A549 (cell line): ENCODE measurements at regions not wholly inside any gene's neighbourhood (a gene's known extent, or its start where the extent isn't known, plus 50 kb on each side); places are given as distances from the start of the nearest gene placed in this dataset.

Experiments used
- ATAC-seq, 2 experiments: fragments of 200-7000 bp in 1 of 2; fragments of >200 bp in 1 of 2; cut with Nextera tagmentation in 1 of 2; cut with Tn5 transposase in 1 of 2; 3 replicates each; pipeline versions ENCODE4 v1.8.0 to v1.9.1; 2018 to 2020; ENCODE audit warnings: mild to moderate bottlenecking in 1 of 2, moderate library complexity in 1 of 2
- CTCF ChIA-PET: fragments of 300-600 bp; sonication (Branson Sonifier 250); formaldehyde crosslinking; extraction: SDS; loops from one replicate; lab custom pipeline; 2021; ENCODE audit warnings: antibody characterized with exemption, inconsistent platforms; lab: Yijun Ruan, JAX
- POLR2A ChIA-PET: fragments of 350-600 bp; formaldehyde crosslinking; extraction: SDS; loops from one replicate; lab custom pipeline; 2021; ENCODE audit warnings: antibody characterized with exemption, inconsistent platforms; lab: Yijun Ruan, JAX
- DNase-seq, 2 experiments: peaks; one replicate each; pipeline versions ENCODE4 v3.0.0 to v3.0.0-alpha.2; 2011 to 2016; ENCODE audit warnings: low read depth in 1 of 2, low spot score in 1 of 2
- FAIRE-seq: peaks from 2 replicates; lab custom pipeline; 2011; peaks lifted over from hg19 to GRCh38; lab: Jason Lieb, UNC
- H3K27ac ChIP-seq, 2 experiments: fragments of >200 bp; sonication (Bioruptor Twin); formaldehyde crosslinking; 3 replicates each; pipeline ENCODE4 v1.5.1; 2016 to 2017
- H3K4me1 ChIP-seq: fragments of >200 bp; sonication (Bioruptor Twin); formaldehyde crosslinking; 3 replicates; pipeline ENCODE4 v1.6.1; 2016
- H3K4me2 ChIP-seq: fragments of >200 bp; sonication (Bioruptor Twin); formaldehyde crosslinking; 3 replicates; pipeline ENCODE4 v1.6.1; 2016
- H3K4me3 ChIP-seq: fragments of >200 bp; sonication (Bioruptor Twin); formaldehyde crosslinking; 3 replicates; pipeline ENCODE4 v1.5.1; 2016
- H3K9me3 ChIP-seq: fragments of >200 bp; sonication (Bioruptor Twin); formaldehyde crosslinking; 3 replicates; pipeline ENCODE4 v1.6.1; 2016
- CBX2 ChIP-seq: fragments of 200-600 bp; sonication (generic); IDR thresholded peaks from 2 replicates; pipeline ENCODE4 v1.6.1; 2016; ENCODE audit warnings: low read depth, mild to moderate bottlenecking, borderline replicate concordance
- EHF ChIP-seq: fragments of 250-450 bp; sonication (Bioruptor Pico); IDR thresholded peaks from 2 replicates; pipeline ENCODE4 v1.5.0; 2020; ENCODE audit warnings: mild to moderate bottlenecking
- EHMT2 ChIP-seq: fragments of 200-600 bp; sonication (generic); IDR thresholded peaks from 2 replicates; pipeline ENCODE4 v1.6.1; 2016; ENCODE audit warnings: antibody characterized with exemption, low read depth, mild to moderate bottlenecking, moderate library complexity
- EP300 ChIP-seq, 2 experiments: fragments of >200 bp; sonication (Bioruptor Twin); formaldehyde crosslinking; IDR thresholded peaks; 2 replicates in 1 of 2; 3 replicates in 1 of 2; pipeline ENCODE4 v1.6.1; 2016 to 2017
- GATA3 ChIP-seq: IDR thresholded peaks from 2 replicates; pipeline ENCODE4 v1.6.1; 2012; ENCODE audit warnings: borderline replicate concordance
- JUNB ChIP-seq: fragments of >200 bp; sonication (Bioruptor Twin); formaldehyde crosslinking; IDR thresholded peaks from 2 replicates; pipeline ENCODE4 v1.6.1; 2016
- KDM1A ChIP-seq: fragments of 200-600 bp; sonication (generic); IDR thresholded peaks from 2 replicates; pipeline ENCODE4 v1.6.1; 2016; ENCODE audit warnings: low read depth, mild to moderate bottlenecking
- NPAS2 ChIP-seq: fragments of 250-450 bp; sonication (Bioruptor Pico); IDR thresholded peaks from 2 replicates; pipeline ENCODE4 v1.8.0; 2022; ENCODE audit warnings: mild to moderate bottlenecking, moderate library complexity, borderline replicate concordance
- PHF8 ChIP-seq: fragments of 200-600 bp; sonication (generic); IDR thresholded peaks from 2 replicates; pipeline ENCODE4 v1.6.1; 2016; ENCODE audit warnings: low read depth, mild to moderate bottlenecking, antibody characterized with exemption, moderate library complexity, borderline replicate concordance
- RARB ChIP-seq: fragments of 250-450 bp; sonication (Bioruptor Pico); IDR thresholded peaks from 2 replicates; pipeline ENCODE4 v1.8.0; 2021; ENCODE audit warnings: mild to moderate bottlenecking, moderate library complexity
- RCOR1 ChIP-seq: fragments of 150-350 bp; IDR thresholded peaks from 2 replicates; pipeline ENCODE4 v1.6.1; 2014; ENCODE audit warnings: antibody characterized with exemption, low read length, low read depth
- SMC3 ChIP-seq: fragments of >200 bp; sonication (Bioruptor Twin); formaldehyde crosslinking; IDR thresholded peaks from 3 replicates; pipeline ENCODE4 v1.6.1; 2018; ENCODE audit warnings: inconsistent platforms
- TP53 ChIP-seq: fragments of 250-450 bp; sonication (Bioruptor Pico); IDR thresholded peaks from 2 replicates; pipeline ENCODE4 v1.5.0; 2021; ENCODE audit warnings: mild to moderate bottlenecking, moderate library complexity
- ZSCAN20 ChIP-seq: fragments of 250-450 bp; sonication (Bioruptor Pico); IDR thresholded peaks from 2 replicates; pipeline ENCODE4 v1.8.0; 2022; ENCODE audit warnings: mild to moderate bottlenecking, moderate library complexity
- WGBS: methylation state at CpG from one replicate; pipeline ENCODE4 v1.1.6; 2017; ENCODE audit errors: missing lambda C conversion rate; 5-methylcytosine and 5-hydroxymethylcytosine counted together
- TF ChIP-seq, protein P1 (sequence below): fragments of >200 bp; sonication (Bioruptor Twin); formaldehyde crosslinking; IDR thresholded peaks from 2 replicates; pipeline ENCODE4 v1.6.1; 2016
- TF ChIP-seq, protein P2 (sequence below): IDR thresholded peaks from 2 replicates; pipeline ENCODE4 v1.6.1; 2012; ENCODE audit warnings: low read depth, borderline replicate concordance
- TF ChIP-seq, protein P3 (sequence below): fragments of 250-450 bp; sonication (Bioruptor Pico); IDR thresholded peaks from 2 replicates; pipeline ENCODE4 v1.5.0; 2020; ENCODE audit warnings: low read depth, mild to moderate bottlenecking, moderate library complexity
- TF ChIP-seq, protein P4 (sequence below): fragments of >200 bp; sonication (Bioruptor Twin); formaldehyde crosslinking; IDR thresholded peaks from 3 replicates; pipeline ENCODE4 v1.6.1; 2016
- TF ChIP-seq, protein P5 (sequence below): fragments of 200-600 bp; sonication (generic); IDR thresholded peaks from 2 replicates; pipeline ENCODE4 v1.6.1; 2016; ENCODE audit warnings: antibody characterized with exemption, mild to moderate bottlenecking, moderate library complexity
- TF ChIP-seq, protein P6 (sequence below): fragments of >200 bp; sonication (Bioruptor Twin); formaldehyde crosslinking; IDR thresholded peaks from 3 replicates; pipeline ENCODE4 v1.5.1; 2016

DNA sequence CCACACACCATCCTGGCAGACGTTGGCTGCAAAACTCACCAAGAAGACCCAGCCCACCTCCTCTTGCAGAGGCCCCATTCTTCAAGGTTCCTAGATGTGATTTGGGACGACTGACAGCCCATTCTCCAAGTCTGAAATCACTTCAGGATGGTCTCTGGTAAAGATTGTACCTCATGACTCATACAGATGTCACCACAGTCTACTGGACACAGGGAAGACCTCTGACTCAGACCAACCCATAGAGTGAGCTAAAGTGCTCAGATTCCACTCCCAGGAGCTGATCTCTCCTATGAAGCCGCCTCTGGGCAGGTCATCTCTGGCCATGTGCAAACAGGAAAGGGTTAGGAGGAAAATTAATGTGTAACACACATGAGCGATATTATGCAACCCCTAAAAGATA, 102.4 kb upstream of the VWC2 start:
- peak in 1 of 2 experiments; percentile 50; a peak in 1 of 6 replicates for ATAC-seq
- no peaks in the 10 kb centered on the region for H3K9me3 ChIP-seq
- no peak overlapping the region for H3K27ac ChIP-seq
- H3K4me3 ChIP-seq: no peak overlapping the region
- no peak overlapping the region for H3K4me2 ChIP-seq
- WGBS: 14% methylated on average over 4 of the region's 4 CpGs
- no peaks in the 10 kb centered on the region for H3K4me1 ChIP-seq
- ChIA-PET POLR2A (no interaction called here), CTCF (interaction anchor here (1.5 kb wide), 1 partner anchor 9 kb away, joined by 3 read pairs; no protein-coding TSS in a partner anchor)
- TF ChIP-seq RCOR1 (no peak), GATA3 (no peak), JUNB (no peak), SMC3 (no peak), EP300 (IDR thresholded peaks at IDR 0.05) (no peak), EHF (CRISPR knock-in tag) (no peak), RARB (no peak), PHF8 (no peak), CBX2 (no peak), KDM1A (no peak), NPAS2 (CRISPR knock-in tag) (no peak), EHMT2 (no peak), TP53 (no peak), ZSCAN20 (CRISPR knock-in tag) (no peak)
- TF ChIP-seq, protein P1, sequence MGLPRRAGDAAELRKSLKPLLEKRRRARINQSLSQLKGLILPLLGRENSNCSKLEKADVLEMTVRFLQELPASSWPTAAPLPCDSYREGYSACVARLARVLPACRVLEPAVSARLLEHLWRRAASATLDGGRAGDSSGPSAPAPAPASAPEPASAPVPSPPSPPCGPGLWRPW: no peak
- TF ChIP-seq, protein P2, sequence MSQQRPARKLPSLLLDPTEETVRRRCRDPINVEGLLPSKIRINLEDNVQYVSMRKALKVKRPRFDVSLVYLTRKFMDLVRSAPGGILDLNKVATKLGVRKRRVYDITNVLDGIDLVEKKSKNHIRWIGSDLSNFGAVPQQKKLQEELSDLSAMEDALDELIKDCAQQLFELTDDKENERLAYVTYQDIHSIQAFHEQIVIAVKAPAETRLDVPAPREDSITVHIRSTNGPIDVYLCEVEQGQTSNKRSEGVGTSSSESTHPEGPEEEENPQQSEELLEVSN: no peak
- TF ChIP-seq, protein P3, sequence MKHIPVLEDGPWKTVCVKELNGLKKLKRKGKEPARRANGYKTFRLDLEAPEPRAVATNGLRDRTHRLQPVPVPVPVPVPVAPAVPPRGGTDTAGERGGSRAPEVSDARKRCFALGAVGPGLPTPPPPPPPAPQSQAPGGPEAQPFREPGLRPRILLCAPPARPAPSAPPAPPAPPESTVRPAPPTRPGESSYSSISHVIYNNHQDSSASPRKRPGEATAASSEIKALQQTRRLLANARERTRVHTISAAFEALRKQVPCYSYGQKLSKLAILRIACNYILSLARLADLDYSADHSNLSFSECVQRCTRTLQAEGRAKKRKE (CRISPR knock-in tag): no peak
- TF ChIP-seq, protein P4, sequence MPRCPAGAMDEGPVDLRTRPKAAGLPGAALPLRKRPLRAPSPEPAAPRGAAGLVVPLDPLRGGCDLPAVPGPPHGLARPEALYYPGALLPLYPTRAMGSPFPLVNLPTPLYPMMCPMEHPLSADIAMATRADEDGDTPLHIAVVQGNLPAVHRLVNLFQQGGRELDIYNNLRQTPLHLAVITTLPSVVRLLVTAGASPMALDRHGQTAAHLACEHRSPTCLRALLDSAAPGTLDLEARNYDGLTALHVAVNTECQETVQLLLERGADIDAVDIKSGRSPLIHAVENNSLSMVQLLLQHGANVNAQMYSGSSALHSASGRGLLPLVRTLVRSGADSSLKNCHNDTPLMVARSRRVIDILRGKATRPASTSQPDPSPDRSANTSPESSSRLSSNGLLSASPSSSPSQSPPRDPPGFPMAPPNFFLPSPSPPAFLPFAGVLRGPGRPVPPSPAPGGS: no peak
- TF ChIP-seq, protein P5, sequence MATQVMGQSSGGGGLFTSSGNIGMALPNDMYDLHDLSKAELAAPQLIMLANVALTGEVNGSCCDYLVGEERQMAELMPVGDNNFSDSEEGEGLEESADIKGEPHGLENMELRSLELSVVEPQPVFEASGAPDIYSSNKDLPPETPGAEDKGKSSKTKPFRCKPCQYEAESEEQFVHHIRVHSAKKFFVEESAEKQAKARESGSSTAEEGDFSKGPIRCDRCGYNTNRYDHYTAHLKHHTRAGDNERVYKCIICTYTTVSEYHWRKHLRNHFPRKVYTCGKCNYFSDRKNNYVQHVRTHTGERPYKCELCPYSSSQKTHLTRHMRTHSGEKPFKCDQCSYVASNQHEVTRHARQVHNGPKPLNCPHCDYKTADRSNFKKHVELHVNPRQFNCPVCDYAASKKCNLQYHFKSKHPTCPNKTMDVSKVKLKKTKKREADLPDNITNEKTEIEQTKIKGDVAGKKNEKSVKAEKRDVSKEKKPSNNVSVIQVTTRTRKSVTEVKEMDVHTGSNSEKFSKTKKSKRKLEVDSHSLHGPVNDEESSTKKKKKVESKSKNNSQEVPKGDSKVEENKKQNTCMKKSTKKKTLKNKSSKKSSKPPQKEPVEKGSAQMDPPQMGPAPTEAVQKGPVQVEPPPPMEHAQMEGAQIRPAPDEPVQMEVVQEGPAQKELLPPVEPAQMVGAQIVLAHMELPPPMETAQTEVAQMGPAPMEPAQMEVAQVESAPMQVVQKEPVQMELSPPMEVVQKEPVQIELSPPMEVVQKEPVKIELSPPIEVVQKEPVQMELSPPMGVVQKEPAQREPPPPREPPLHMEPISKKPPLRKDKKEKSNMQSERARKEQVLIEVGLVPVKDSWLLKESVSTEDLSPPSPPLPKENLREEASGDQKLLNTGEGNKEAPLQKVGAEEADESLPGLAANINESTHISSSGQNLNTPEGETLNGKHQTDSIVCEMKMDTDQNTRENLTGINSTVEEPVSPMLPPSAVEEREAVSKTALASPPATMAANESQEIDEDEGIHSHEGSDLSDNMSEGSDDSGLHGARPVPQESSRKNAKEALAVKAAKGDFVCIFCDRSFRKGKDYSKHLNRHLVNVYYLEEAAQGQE: no peak
- TF ChIP-seq, protein P6, sequence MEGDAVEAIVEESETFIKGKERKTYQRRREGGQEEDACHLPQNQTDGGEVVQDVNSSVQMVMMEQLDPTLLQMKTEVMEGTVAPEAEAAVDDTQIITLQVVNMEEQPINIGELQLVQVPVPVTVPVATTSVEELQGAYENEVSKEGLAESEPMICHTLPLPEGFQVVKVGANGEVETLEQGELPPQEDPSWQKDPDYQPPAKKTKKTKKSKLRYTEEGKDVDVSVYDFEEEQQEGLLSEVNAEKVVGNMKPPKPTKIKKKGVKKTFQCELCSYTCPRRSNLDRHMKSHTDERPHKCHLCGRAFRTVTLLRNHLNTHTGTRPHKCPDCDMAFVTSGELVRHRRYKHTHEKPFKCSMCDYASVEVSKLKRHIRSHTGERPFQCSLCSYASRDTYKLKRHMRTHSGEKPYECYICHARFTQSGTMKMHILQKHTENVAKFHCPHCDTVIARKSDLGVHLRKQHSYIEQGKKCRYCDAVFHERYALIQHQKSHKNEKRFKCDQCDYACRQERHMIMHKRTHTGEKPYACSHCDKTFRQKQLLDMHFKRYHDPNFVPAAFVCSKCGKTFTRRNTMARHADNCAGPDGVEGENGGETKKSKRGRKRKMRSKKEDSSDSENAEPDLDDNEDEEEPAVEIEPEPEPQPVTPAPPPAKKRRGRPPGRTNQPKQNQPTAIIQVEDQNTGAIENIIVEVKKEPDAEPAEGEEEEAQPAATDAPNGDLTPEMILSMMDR: no peak
- FAIRE-seq: no peak
- peak; percentile 5 to 40 for DNase-seq
